ENCODE measurements at regions not wholly inside any gene's neighbourhood (a gene's known extent, or its start where the extent isn't known, plus 50 kb on each side); places are given as distances from the start of the nearest gene placed in this dataset.
"Not testable (repeated sequence)": the region's sequence is repeated elsewhere in the genome, so short reads cannot be mapped to it uniquely, and the experiment has no call there.

DNA sequence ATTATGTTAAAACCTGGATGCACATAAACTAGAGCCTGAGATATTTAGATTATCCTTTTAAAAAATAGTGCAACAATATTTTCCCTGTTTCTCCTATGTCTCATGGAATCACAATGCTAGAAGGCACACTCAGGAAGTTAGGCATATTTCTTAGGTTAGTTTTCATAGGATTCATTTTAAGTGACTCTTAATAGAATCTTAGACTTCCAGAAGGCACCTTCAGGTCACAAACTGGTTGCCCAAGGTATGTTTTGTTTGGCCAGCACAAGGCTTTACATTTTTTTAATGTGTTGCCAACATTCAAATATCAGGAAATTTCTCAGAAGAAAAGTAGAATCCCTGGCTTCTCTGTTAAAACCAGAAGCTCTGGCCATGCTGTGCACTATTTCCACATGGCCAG, 129.3 kb downstream of the LNPK start:
- no peak for DNase-seq

DNA sequence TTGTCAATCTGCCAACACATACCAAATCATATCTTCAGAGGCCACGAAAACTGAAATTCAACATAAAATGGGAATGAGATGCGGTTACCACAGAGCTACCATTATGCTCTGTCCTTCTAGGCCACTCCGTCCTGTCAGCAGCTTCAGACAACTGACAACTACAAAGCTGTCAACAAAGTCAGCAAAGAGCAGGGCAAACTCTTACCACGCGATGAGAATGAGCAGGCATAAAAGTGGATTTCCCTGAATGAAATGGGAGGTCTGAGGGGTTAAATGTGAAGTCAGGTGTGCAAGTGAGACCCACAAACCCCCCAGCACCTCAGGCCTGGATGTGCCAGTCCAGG, 130.1 kb downstream of the LNPK start:
- DNase-seq: no peak

DNA sequence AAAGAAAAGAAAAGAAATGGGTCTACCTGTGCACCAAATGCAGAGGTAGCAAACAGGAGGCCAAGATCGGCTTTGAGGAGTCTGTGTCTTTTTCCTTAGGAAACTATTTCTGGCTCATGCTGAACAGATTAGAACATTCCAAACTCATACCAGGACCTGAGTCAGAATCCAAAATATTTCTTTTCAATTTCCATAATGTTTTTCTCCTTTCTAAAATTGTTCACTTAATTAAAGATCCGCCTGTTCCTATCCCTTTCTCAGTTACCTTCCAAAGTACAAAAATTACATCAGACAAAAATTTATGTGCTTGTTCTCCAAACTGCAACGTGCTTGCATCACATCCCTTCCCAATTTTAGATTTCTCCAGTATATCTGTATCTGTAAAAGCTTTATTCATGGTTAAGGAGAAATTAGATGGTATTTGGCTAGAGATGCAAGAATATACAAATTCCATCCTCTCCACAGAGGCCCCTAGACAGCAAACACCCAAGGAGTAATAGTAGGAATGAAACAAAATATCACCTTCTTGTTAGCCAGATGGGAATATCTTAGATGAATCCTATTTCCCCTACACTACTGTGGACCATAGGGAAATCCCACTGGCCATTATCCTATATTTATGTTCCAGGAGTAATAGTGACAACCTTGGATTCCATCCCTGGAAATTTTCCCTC, 130.6 kb downstream of the LNPK start:
- no peak for DNase-seq

DNA sequence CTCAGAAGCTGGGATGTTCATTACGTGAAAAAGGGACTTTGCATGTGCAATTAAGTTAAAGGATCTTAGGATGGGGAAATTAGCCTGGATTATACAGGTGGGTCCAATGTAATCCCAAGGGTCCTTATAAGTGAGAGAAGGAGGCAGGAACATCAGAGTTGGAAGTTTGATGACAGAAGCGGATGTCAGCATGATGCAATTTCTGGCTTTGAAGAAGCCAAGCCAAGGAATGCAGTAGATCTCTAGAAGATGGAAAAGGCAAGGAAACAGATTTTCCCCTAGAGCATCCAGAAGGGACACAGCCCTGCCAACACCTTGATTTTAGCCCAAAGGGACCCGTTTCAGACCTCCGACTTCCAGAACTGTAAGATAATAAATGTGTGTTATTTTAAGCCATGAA, 136.4 kb downstream of the LNPK start:
- no peak for DNase-seq

DNA sequence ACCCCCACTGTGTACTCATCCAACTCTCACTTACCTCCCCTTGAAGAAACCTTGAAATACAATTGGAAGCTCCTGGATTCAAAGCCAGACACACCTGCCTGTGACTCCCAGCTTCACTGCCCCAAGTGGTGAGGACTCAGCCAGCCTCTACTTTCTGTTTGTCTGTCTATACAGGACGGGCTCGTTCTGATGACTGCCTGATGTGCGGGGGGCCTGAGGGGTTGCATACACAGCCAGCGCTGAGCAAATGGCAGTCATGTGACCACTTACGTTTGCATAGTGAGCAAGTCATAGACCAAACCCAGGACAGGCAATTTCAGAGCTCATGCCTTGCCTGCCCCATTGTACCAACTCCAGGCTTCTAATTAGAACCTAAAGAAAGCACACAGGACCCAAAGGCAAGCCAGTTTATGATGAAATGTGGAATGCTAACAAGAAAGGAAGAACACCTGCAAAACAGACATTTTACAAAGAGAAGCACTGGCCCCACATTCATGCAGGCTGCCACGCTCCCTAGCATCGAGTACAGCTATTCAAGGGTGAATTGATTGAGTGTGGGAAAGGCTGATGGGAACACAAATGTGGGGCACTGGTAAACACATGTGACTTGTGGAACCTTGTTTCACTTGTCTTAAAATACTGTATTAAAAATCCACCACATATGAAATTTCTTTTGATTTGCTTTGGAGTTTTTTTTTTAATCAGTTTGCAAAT, 137.8 kb downstream of the LNPK start:
- no peak for DNase-seq

DNA sequence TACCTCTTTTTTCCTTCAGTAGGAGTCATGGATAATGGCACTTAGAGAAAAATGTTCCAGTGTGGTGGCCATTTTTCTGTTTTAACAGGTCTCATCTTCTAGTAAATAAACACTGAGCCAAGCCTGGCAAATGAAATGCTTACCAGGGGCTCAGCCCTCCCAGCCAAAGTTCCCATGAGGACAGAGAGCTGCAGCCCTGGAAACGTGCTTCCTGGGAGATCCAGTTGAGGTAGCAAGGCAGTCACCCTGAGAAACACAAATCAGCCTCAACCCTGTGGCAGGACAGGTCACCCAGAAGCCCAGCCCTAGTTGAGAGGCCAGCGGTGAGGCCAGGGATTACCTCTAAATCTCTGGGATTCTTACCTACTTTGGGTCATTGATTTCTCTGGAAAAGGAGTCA, 140.1 kb downstream of the LNPK start:
- DNase-seq: no peak

DNA sequence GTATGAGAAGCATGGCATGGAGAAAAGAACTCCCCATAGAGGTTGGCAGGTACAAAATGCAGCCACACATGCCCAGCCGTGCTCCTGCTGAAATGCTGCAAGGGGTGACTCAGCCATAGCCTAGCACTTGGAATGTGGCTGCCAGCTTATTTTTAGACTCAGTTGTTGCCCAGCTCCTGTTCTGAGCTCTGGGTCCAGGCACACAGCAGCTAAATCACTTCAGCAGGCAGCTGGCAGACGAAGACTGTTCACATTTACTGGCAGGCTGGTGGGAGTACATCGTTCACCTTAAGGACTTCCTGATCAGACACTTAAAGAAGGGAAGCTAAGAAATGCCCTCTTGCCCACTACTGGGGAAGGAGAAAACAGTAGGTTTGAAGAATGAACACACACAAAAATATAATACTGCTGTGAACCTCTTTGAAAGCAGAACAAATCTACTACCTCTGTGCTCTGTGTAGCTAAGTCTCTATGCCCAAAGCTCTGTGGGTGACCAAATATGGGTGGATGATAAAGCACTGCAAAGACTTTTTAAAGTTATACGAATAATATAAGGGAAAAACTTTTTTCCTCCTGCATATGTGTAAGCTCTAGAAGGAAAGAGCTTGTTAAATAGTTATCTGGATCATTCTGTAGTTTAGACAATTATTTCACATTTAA, 146.1 kb downstream of the LNPK start:
- DNase-seq: no peak

DNA sequence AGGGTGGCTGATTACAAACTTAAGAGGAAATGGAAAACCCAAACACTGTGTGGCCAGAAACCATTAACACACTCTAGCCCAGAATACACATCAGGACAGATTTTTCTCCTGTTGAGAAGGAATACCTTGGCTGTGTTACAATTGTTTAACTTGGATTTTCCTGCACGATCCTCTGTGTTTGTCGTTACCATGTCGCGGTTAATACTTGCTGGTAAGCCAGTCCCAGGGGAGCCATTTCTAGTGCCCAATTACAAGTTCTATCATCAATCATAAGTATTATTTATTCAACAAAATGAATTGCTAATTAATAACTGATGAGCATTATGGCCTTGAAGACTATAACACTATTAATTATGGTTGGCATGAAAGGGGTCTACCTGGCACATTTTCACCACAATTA, 146.8 kb downstream of the LNPK start:
- DNase-seq: no peak

DNA sequence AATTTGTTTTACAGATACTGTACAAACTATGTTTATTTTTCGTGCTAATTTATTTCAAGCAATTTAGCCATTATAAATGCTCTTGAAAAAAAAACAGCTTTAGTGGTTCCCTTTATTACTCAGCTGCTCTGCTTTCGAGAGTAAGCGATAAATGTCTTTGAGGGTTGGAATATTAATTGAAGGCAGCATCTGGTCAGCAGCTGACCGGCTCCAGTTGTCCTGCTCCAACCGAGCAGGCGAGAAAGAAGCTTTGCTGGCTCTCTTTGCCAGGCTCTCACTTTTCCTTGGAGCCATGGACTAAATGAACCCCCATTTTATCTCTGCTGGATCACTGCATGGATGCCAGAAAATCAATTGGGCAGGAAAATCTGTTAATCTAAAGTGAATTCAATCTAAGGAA, 147.4 kb downstream of the LNPK start:
- no peak for DNase-seq

DNA sequence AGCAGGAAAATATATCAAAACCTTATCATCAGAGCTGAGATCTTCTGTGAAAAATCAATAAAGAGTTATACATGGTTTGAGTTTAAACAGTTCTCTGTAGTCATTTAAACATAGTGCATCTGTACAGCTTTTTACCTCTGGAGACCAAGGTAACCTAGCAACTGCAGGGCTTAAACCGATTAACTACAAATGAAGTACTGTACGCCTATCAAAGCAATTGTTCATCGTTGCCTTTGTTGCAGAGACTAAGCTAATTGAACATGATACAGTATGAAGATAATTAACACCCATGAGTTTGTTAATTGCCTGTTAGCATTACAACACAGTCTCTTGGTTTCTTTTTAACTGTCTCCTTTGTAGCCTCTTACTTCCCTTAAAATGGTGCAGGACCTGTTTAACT, 147.9 kb downstream of the LNPK start:
- DNase-seq: no peak

DNA sequence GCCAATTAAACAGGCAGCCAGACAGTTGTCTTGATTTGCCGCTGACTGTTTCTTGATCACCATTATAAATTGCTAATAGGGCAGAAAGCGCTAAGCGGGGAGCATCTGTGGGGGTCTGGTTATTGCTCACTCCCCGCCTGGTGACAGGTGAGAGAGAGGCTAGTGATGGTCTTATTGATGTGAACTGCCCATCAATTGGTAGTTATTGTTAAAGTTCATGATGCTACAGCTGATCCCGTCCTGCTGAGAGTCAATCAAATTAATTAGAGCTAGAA, 148.5 kb downstream of the LNPK start:
- no peak for DNase-seq

DNA sequence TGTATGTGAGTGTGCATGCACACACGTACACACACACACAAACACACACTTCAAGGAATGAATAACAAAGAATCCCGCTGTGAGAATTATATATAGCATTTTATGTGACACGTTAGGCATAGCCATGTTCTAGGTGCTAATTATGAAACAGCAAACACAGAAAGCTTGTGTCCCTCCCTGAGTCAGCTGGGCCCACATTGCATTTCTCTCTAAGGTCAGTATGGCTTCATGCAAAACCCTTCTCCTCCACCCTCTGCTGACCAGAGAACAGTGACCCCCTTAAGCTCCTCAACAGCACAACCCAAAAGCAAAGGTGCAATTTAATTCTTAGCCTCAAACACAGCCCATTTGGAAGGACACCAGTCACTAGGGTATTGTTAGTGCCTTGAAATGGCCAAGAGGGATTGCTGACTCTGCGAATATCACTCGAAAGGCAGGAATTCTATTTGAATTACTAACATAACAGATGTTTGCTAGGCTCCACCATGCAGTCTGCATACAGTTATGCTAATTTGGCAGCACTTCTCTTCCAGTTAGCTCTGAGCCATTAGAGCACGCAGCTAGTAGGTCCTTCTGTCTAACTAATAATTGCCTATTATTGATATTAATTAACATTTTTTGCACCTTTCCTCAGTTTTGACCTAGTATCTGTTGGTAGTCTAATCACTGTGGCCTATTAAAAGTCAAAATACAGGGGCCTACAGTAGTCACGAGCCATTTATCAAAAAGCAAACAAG, 149.0 kb downstream of the LNPK start:
- DNase-seq: no peak

DNA sequence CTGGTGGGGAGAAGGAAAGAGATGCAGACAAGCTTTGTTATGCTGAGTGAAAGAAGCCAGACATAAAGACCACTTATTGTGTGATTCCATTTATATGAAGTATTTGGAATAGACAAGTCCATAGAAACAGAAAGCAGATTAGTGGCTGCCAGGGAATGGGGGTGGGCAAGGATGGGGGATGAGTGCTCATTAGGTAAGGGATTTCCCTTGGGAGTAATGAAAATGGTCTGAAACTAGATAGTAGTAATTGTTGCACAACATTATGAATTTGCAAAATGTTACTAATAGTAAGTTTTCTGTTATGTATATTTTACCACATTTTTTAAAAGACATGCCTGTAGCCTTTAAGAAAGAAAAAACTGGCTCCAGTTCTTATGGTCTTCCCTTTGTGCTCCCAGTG, 154.9 kb downstream of the LNPK start:
- DNase-seq: no peak

DNA sequence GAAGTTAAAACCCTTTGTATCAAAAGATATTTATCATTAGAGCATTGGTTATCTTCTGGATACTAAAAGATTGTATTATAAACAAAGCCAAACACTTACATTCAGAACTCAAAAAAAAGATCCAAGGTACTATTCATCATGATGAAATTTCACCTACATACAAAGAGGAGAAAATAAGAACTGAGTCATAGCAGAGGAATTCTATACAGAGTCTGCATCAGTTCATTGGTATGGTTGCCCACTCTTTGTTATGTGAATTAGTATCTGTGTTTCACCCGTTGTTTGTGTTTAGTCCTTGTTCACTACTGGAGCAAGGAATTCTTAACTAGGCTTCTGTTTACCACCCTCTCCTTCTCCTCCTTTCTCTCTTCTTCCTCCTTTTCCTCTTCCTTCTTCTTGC, 157.9 kb downstream of the LNPK start:
- no peak for DNase-seq

DNA sequence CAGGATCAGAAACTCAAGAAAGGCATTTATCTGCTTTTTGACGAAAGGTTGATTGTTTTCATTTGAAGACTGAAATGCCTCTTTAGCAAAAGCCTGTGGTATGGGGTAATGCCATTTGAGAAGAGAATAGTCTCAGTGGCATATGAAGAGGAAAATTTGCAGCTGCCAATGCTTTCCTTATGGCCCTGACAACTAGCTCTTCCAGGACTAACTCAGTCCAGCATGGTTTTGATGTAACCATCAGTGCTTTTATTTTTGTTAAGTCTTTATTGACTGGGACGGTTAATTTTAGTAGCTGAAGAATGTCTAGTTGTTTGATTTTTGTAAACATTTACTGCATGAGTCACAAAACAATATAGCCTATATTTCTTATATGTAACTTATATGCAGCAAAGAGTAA, 158.4 kb downstream of the LNPK start:
- DNase-seq: no peak

DNA sequence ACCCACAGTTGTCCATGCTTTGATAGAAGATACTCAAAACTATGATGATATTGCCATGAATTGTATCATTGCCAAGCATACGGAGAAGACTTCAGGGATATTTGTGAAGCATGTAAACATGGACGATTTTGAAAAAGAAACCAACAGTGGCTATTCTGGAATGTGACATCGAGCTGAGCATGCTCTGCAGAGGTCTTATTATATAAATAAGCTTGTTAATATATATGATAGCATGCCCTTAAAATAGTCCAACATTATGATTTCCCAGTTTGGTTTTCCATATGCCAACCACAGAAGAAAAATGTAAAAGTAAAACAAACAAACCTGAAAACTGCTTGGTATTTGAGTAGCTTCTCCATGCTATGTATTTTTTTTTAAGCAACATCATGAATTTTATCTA, 159.1 kb downstream of the LNPK start:
- DNase-seq: no peak

DNA sequence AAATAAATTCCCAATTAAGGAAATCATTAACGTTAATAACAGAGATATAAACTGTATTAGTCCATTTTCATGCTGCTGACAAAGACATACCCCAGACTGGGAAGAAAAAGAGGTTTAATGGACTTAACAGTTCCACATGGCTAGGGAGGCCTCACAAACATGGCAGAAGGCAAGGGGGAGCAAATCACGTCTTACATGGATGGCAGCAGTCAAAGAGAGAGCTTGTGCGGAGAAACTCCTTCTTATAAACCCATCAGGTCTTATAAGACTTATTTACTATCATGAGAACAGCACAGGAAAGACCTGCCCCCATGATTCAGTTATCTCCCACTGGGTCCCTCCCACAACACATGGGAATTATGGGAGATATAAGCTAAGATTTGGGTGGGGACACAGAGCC, 161.3 kb downstream of the LNPK start:
- DNase-seq: not testable (repeated sequence)

DNA sequence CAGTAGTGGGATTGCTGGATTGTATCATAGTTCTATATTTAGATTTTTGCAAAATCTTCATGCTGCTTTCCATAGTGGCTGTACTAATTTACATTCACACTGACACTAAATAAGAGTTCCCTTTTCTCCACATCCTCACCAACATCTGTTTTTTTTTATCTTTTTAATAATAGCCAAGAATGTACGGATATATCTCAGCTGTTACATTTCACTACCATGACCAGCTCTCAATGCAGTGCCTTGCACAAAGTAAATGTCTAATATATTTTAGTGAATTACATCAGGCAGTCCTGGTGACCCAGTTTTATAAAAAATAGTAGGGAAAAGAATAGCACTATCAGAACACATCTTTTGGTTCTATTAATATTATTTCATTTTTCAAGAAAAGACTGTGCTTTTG, 161.8 kb downstream of the LNPK start:
- no peak for DNase-seq

DNA sequence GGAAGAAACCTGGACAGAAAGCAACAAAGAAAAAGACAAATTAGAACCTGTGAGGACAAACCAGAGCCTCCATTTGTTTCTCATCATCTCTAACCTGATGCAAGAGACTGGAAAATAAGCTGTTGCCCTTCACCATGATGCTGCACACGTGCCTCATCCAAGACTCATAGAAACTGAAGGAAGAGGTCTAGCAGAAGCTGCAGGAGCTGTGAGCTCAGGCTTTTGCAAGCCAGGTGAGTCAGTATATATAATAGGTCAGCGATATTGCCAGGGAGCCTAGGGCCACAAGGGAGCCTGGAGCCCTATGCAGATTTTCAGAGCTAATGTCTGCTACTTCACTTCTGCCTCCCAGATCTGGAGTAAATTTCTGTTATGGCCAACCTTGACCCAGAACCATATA, 163.1 kb downstream of the LNPK start:
- DNase-seq: no peak

DNA sequence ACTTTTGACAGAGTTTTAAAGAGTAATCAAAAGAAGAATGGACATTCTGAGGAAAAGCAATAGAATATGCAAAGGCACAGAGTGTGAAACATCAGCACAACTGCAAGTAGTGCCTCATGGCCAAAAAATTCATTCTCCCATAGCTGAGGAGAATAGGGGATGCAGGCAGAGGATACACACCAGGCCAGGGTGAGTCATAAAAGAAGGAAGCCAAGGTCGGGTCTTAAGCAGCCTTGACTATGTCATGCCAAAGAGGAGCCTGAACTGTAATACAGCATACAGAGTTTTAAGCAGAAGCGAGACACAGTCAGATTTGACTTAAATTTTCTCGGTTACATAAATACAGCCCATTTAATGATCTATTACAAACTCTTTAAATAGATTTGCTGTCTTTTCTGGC, 165.0 kb downstream of the LNPK start:
- no peak for DNase-seq

DNA sequence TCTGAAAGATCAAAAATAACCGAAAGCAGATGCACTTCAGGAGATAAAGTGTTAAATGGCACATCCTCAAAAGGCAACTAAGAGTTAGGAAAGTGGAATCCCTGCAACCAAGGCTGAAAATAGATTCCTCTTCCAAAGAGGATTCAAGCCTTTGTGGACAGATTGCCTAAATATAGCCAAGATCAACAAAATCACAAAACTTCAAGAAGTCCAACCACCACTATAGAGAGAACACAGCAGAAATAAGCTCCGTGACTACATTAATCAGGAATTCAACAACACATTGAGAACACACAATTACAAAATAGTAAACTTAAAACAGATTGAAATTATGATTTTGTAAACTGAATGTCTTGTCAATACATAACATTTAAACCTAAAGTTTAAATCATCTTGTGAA, 165.7 kb downstream of the LNPK start:
- DNase-seq: no peak

DNA sequence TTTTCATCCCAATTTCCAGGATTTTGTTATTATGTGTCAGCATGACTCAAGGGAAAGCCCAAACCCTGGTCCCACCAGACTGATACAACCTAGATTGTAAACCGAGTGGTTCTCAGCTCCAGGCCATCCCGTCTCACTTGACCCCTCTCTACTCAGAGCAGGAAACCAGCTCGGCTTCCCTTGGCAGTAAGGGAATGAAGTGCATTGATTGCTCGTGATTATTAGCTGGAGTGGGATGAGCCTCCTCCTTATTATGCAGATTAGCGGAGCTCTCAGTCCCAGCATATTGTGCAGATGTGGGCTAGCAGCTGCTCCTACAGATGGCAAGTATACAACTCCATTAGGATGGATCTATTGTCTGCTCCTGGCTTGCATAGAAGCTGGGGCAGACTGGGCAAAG, 167.6 kb downstream of the LNPK start:
- DNase-seq: no peak

DNA sequence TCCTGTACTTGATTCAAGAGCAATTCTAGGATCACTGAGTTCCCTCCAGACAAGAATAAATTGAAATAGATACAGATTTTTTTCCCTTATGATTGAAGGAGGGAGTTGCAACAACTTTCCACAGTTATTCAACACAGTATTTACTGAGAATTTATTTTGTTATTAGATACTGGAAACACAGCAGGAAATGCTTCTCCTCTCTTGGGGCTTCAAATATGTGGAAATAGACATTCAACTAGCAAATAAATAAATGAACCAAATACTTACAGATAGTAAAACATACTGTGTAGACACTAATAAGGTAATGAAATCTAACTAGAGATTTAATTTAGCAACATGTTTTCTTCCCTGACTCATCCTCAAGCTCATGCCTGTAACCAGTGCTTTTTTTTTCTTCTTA, 169.2 kb downstream of the LNPK start:
- DNase-seq: no peak

DNA sequence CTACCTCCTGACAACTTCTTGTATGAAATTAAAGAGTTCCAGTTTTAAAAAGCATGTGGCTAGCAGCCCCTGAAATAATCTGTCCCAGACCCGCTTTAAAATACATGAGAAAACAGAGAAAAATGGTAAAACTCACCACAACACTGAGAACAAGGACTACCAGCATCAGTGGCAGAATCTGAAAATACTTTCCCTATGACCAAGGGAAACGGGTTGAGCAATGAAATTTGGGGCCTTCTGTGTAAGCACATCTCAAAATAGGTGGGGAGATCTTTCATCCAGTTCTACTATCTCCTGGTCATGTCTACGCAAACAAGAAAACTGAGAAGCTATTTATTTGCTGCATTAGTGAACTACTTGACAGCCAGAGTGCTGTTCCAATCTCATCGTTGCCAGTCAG, 172.3 kb downstream of the LNPK start:
- no peak for DNase-seq

Measured in activated CD4-positive, alpha-beta T cell treated with anti-CD3 and anti-CD28 coated beads, Interleukin-10, Interleukin-2, amounts not matched to agents 100 ng/mL and 50 ng/mL, durations not matched to agents 16 hours and 8 hours (primary cell).